HG03064 (cell line): ENCODE measurements at regions not wholly inside any gene's neighbourhood (a gene's known extent, or its start where the extent isn't known, plus 50 kb on each side); places are given as distances from the start of the nearest gene placed in this dataset.
"Not testable (repeated sequence)": the region's sequence is repeated elsewhere in the genome, so short reads cannot be mapped to it uniquely, and the experiment has no call there.

Experiments used
- ATAC-seq: cut with Tn5 transposase; IDR thresholded peaks from one replicate; pipeline ENCODE4 v1.9.1; 2021; ENCODE audit warnings: low read depth; ENCODE audit not compliant: unreplicated experiment

DNA sequence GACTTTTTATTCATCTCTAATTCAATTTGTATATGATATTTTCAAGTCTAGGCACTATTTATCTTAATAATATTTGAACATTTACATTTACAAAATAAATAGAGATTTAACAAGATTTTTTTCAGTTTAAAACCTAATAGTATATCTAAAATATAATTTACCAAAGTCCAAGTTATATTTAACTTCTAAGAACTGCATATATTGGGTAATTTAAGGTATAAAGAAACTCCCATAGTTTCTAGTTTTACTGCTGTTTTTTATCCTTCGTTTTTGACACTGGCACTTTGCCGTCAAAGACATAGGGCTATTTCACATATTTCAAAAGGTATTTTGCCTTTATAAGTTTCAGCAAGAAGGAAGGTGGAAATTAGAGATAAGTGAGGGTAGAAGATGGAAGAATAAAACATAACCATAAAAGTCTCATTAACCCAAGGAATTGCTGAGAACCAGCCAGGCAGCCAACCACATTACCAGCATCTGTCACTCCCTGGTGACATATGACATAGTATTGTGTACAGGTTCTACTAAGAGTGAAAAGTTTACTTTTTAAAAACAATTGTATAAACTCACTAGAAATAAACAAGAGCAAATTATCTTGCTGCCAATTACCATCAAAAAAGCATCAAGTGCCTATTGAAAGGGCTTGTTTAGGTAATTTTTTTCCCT, 251.5 kb downstream of the NSUN3 start:
- ATAC-seq = no peak

DNA sequence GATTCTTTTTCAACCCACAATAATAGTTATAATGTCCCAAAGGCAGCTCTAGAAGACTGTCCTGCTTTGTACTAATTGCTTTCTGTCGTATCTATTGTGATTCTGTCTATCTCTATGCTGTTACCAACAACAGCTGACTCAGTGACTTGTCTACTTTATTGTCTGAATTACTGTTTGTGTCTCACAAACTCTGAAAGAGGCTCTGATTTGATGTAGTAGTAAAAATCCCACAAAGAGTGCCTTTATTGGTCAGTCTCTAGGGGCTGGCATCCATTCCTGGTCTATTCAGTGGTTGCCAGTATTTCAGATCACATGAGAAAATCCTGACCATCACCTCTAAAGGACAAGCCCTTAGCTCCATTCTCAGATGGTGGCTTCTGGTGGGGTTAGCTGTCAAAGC, 254.2 kb downstream of the NSUN3 start:
- no peak for ATAC-seq

DNA sequence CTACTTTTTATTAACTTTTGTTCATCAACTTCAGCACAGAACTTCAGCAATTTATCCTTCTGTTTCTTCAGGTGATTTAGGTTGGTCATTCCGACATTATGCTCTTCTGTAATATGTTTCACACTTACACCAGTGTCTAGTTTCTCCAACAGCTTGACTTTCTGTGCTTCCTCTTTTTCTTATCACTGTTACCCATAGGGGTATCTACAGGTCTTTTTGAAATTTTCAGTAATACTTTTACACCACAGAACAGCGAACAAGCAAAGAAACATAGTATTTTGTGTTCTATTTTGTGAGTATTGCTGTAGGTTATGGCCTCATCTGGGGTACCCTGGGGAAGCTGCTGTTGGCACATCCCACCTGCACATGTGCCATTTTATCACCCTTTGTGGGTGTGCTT, 260.7 kb downstream of the NSUN3 start:
- no peak for ATAC-seq

DNA sequence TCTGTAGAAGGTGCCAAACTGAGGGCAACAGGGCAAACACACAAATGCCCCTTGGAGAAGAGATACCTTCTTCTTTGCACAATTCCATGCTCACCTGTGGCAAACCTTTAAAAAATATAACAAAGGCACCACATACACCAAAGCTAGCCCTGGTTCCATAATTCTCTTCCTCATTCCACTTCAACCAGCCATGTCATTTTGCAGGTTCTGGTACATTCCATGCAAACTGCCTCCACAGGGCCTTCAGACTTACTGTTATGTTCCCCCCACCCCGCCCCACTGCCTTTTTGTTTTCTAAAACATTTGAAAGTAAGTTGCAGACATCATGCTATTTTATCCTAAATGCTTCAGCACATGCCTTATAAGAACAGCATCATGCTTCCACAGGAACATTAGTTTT, 269.0 kb downstream of the NSUN3 start:
- no peak for ATAC-seq

DNA sequence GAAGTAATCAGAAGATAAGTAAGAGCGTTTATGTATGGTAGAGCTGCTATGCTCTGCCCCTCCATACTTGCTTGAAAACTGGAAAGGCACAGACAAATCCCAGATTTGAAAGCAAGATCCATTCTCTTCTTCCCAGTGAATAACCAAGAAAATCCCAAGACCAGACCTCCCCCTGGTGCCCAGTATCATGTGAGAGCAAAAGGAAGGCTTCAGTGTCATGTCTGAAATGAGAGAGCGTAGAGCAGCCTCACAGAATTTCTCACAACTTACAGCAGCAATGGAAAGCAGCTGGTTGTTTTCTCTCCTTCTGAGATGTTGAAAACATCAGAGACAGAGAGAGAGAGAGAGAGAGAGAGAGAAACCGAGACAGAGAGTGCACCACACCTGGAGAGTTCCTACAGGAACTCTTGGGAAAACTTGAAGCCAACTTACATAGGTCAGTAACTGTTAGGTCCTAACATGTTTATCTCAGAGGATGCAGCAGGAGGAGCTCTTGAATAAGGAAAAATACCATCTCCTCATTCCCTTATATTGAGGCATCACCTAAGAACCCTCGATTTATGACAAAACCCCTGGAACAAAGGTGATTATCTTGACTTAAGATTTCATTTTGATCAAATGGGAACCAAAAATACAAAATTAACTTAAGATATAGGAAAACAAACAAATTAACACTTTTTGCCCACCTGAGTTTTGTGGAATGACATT, 273.3 kb downstream of the NSUN3 start:
- no peak for ATAC-seq

- no peak for ATAC-seq
Measured at GRCh38 chr3:94345101-94345500, 282.2 kb downstream of the NSUN3 start.

GRCh38 chr3:94349310-94349878, 286.5 kb downstream of the NSUN3 start:
- no peak for ATAC-seq

DNA sequence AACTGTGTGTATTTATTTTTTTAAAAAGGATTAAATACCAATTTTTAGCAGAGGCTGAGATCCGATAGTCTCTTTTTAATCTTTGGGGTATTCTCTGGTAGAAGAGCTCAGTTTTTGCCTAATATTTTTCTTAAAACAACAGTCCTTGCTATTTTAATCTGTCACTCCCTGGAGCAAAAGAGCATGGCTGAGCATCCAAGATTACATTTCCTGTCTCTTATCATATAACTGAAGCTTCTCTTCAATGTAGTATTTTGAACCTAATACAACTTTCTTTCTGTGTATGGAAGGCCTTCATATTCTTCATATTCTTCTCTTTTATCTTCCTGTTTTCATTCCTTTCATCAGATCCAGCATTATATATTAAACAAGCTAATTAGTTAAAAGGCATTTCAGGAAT, 293.7 kb downstream of the NSUN3 start:
- ATAC-seq = no peak

DNA sequence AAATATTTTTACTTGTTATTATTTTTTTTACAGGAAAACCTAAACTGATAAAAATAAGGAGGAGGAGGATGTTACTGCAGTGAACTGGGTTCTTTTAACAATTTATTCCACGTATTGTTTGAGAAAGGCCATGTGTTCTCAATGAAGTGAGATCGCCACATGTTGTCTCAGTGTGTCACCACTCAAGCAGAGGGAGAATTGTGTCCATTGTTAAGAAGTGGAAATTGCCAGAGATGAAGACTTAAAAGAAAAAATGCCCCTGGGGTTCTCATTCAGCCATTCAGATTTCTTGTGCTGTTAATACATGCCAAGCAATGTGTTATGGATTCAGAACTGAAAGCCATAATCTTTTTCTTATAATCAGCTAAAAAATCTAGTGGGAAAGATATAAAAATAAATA, 297.1 kb downstream of the NSUN3 start:
- ATAC-seq = no peak

DNA sequence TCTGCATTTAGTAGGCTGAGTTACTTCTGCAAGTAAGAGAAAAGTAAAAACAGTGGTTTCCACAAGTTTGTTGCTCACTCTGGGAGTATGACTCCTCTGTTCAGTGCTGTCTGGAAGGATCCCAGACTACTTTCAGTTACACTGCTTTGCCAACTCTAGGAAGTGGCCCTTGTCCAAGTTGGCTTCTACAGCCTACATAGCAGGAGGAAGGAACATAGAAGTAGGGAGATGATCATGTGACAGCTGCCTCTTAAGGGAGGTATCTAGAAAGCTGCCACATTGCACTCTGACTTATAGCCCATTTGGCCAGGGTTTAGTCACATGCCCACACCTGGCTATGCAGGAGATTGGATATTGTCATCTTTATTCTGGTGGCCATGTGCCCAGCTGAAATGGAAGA, 298.1 kb downstream of the NSUN3 start:
- ATAC-seq = no peak

DNA sequence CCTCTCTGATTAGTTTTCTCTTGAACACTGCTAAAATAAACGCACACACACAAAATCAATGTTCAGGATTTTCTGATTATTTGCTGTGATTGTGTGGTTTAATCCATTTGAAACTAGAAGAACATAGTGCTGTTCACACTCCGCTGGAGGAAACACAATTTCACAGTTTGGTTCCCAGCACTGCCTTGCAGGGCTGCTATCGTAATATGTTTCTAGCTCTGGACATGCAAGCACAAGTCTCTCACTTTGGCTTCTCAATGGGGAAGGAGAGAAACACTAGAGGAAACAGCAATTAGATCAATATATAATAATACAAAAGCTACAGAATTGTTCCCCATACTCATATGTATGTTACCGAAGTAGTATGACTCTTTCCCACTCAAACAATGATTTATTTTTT, 299.5 kb downstream of the NSUN3 start:
- ATAC-seq = no peak

DNA sequence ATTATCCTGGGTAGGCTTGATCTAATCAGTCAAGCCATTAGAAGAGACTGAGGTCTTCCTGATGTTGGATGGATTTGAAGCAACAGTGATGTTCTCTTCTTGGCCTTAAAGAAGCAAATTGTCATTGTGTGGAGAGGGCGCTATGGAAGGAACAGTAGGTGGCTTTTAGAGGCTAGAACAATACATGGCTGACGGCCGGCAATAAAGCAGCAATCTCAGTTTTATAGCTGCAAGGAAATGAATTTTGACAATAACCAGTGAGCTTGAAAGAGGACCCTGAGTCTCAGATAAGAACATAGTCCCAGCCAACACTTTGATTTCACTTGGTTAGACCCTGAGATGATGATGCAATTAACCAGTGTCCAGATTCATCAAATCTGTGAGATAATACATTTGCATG, 302.1 kb downstream of the NSUN3 start:
- no peak for ATAC-seq

DNA sequence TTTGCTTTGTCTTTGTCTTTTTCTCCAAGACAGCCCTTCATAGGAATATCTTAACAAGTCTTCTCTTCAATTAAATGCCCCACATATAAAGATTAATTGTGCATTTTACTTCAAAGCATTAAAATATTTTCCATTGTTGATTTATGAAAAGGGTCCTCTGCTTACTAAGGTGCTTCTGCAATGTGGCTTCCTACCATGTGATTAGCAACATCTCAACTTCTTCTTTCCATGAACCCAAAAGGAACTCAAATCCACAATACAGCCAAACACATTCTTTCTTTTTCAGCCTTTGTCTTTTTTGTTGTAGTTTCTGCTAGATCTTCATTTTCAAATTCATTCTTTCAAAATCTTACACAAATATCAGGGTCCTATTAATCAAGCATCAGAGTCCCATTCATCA, 309.2 kb downstream of the NSUN3 start:
- no peak for ATAC-seq

DNA sequence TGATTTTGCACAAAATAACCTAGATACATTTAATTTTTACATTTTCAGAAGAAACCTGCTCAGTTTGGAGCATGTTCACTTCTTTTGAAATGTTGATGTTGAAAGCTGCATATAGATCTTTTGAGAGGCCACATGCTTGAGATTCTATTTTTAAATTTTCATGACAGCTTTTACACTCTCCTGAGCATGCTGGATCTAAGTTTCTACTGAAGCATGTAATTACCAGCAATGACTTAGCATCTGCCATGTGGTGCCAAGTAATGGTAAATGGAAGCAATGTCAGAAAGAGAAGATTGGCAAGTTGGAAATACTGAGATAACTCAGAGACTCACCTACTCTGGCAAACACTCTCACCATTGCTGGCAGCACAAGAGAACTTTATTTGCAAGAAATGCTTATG, 310.6 kb downstream of the NSUN3 start:
- no peak for ATAC-seq

DNA sequence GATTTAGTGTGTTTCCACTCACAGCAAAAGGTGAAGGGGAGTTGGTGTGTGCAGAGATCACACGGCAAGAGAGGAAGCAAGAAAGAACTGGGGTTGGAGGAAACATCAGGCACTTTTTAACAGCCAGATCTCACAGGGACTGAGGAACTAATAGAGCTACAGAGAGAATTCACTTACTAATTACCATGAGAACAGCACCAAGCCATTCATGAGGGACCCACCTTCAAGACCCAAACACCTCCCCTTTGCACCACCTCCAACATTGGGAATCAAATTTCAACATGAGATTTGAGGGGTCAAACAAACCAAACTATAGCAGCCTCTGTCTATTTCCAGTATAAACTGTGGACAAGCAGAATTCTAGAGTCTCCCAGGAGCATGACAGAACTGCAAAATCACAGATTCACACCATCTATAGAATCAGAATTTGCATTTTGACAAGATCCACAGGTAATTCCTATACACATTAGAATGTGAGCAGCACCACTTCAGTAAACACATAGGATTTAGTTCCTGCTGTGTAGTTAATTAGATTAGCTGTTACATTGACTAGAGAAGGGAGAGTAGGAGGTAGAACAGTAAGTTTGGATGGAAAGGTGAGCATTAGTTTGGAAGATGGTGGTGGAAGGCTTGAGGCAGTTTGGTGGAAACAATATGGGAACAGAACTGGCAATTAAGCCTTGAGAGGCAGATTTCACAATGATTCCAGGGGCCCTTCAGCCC, 311.7 kb downstream of the NSUN3 start:
- no peak for ATAC-seq

DNA sequence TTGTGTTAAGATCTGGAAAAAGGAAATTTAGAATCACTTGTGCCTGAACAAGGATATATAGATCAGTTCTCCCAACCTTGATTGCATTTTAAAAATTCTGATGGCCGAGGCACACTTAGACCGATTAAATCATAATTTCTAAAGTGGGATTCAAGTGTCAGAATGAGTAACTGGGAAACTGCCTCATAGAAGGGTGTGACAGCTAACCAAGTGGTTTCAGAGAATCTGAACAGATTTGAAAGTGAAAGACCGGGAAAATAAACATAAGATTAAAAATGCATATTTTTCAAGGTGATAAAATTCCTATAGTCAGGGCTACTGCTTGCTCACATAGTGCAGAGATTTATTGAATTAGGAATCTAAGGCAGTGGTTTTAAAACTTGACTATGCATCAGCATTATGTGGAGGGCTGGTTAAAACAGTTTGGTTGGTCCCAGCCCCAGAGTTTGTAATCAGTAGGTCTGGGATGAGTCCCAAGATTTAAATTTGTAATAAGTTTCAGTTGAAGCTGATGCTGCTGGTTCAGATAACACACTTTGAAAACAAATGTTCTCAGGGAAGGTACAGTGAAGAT, 314.3 kb downstream of the NSUN3 start:
- not testable (repeated sequence) for ATAC-seq

GRCh38 chr3:94377863-94378262, 315.0 kb downstream of the NSUN3 start:
- not testable (repeated sequence) for ATAC-seq

GRCh38 chr3:94378322-94378721, 315.5 kb downstream of the NSUN3 start:
- no peak for ATAC-seq

DNA sequence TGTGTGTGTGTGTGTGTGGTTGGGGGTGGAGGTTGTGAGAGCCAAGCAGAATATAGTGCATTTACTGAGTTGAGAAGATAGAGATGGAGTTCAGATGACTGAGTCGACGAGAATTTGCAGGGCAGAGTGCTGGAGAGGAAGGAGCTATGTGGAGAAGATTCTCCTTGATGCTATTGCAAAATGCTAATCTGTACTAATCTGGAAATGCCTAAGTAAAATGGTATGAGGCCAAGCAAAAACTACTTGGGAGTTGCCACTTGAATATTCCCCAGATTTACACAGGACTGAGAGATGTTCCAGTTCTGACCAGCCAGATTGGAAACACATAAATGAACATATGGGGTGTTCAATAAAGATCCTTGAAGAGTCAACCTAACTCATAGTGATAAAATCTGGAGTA, 316.4 kb downstream of the NSUN3 start:
- ATAC-seq = no peak

DNA sequence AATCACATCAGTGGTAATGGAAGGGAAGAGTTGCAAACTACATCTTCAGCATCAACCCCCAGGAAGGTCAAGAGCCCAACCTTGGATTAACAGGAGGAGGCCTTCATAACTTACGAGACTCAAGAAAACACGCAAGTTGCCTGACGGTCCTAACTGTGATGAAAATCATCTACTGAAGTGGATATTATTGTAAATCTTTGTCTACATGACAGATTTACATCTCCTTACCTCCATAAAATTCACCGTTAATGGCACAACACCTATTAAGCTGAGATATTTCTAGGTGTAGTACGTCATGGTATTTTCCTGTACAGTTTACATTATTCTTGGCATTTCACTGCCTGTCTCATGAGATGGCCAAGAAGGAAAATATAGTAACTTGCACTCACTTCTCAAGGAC, 332.0 kb downstream of the NSUN3 start:
- ATAC-seq = no peak

- ATAC-seq = no peak
Measured at GRCh38 chr3:94395851-94396250, 333.0 kb downstream of the NSUN3 start.
